H9 (cell line): ENCODE measurements at regions not wholly inside any gene's neighbourhood (a gene's known extent, or its start where the extent isn't known, plus 50 kb on each side); places are given as distances from the start of the nearest gene placed in this dataset.

Experiments
- DNase-seq: peaks from one replicate; pipeline ENCODE4 v3.0.0-alpha.2; 2017
- H2AFZ ChIP-seq: one replicate; pipeline ENCODE4 v1.6.1; 2013; ENCODE audit warnings: mild to moderate bottlenecking, low read length, control low read depth, moderate library complexity
- H2AK5ac ChIP-seq: 2 replicates; pipeline ENCODE4 v1.6.1; 2013; ENCODE audit warnings: low read length, control low read depth, mixed read lengths; ENCODE audit not compliant: insufficient read length
- H2BK120ac ChIP-seq: one replicate; pipeline ENCODE4 v1.6.1; 2013; ENCODE audit warnings: low read depth, mild to moderate bottlenecking, low read length, control low read depth, inconsistent platforms; ENCODE audit not compliant: poor library complexity, severe bottlenecking
- H2BK12ac ChIP-seq: 2 replicates; pipeline ENCODE4 v1.6.1; 2013; ENCODE audit warnings: low read length, control low read depth, mixed read lengths, low read depth; ENCODE audit not compliant: insufficient read length
- H2BK15ac ChIP-seq: 2 replicates; pipeline ENCODE4 v1.6.1; 2013; ENCODE audit warnings: low read depth, low read length, control low read depth
- H2BK20ac ChIP-seq: one replicate; pipeline ENCODE4 v1.6.1; 2013; ENCODE audit warnings: low read depth, mild to moderate bottlenecking, low read length, control low read depth, inconsistent platforms; ENCODE audit not compliant: poor library complexity, severe bottlenecking
- H2BK5ac ChIP-seq: 2 replicates; pipeline ENCODE4 v1.6.1; 2013; ENCODE audit warnings: low read length, control low read depth, mixed read lengths; ENCODE audit not compliant: insufficient read length
- H3K14ac ChIP-seq: 2 replicates; pipeline ENCODE4 v1.6.1; 2013; ENCODE audit warnings: low read length, control low read depth; ENCODE audit not compliant: insufficient read depth
- H3K18ac ChIP-seq: 2 replicates; pipeline ENCODE4 v1.6.1; 2013; ENCODE audit warnings: low read depth, mild to moderate bottlenecking, mixed read lengths, low read length, control low read depth; ENCODE audit not compliant: insufficient read length
- H3K23ac ChIP-seq: 2 replicates; pipeline ENCODE4 v1.6.1; 2013; ENCODE audit warnings: low read length, control low read depth, mixed read lengths, low read depth; ENCODE audit not compliant: insufficient read length
- H3K23me2 ChIP-seq: 2 replicates; pipeline ENCODE4 v1.6.1; 2013; ENCODE audit warnings: low read depth, mild to moderate bottlenecking, mixed read lengths, low read length, control low read depth; ENCODE audit not compliant: insufficient read length, poor library complexity, severe bottlenecking
- H3K27ac ChIP-seq: 2 replicates; pipeline ENCODE4 v1.5.1; 2013; ENCODE audit warnings: low read length, control low read depth, mixed read lengths, low read depth; ENCODE audit not compliant: insufficient read length
- H3K27me3 ChIP-seq: 2 replicates; pipeline ENCODE4 v1.6.1; 2013; ENCODE audit warnings: low read length, control low read depth, inconsistent platforms; ENCODE audit not compliant: insufficient read depth
- H3K4ac ChIP-seq: 2 replicates; pipeline ENCODE4 v1.6.1; 2013; ENCODE audit warnings: low read depth, mild to moderate bottlenecking, control low read depth, inconsistent platforms, low read length, moderate library complexity
- H3K4me1 ChIP-seq: 2 replicates; pipeline ENCODE4 v1.6.1; 2013; ENCODE audit warnings: low read length, control low read depth, inconsistent platforms; ENCODE audit not compliant: insufficient read depth
- H3K4me2 ChIP-seq: 2 replicates; pipeline ENCODE4 v1.6.1; 2013; ENCODE audit warnings: low read length, control low read depth, mixed read lengths; ENCODE audit not compliant: insufficient read length, insufficient read depth
- H3K56ac ChIP-seq: 2 replicates; pipeline ENCODE4 v1.6.1; 2013; ENCODE audit warnings: low read depth, mild to moderate bottlenecking, mixed read lengths, low read length, control low read depth; ENCODE audit not compliant: insufficient read length
- H3K79me1 ChIP-seq: 2 replicates; pipeline ENCODE4 v1.6.1; 2013; ENCODE audit warnings: low read depth, mild to moderate bottlenecking, moderate library complexity, low read length, control low read depth, inconsistent platforms; ENCODE audit not compliant: insufficient read depth, poor library complexity, severe bottlenecking
- H3K79me2 ChIP-seq: 2 replicates; pipeline ENCODE4 v1.6.1; 2013; ENCODE audit warnings: low read length, control low read depth, inconsistent platforms; ENCODE audit not compliant: insufficient read depth
- H3K9ac ChIP-seq: 2 replicates; pipeline ENCODE4 v1.6.1; 2013; ENCODE audit warnings: low read length, control low read depth, mixed read lengths; ENCODE audit not compliant: insufficient read length; ENCODE audit errors: extremely low read depth
- H3K9me3 ChIP-seq: one replicate; pipeline ENCODE4 v1.6.1; 2013; ENCODE audit warnings: low read depth, low read length, inconsistent platforms; ENCODE audit not compliant: control insufficient read depth
- H3T11ph ChIP-seq: one replicate; pipeline ENCODE4 v1.6.1; 2013; ENCODE audit warnings: mild to moderate bottlenecking, low read length, control low read depth, inconsistent platforms
- H4K20me1 ChIP-seq: one replicate; pipeline ENCODE4 v1.6.1; 2013; ENCODE audit not compliant: control insufficient read depth, insufficient read length, insufficient read depth
- H4K5ac ChIP-seq: 2 replicates; pipeline ENCODE4 v1.6.1; 2013; ENCODE audit warnings: low read depth, mild to moderate bottlenecking, mixed read lengths, low read length, control low read depth; ENCODE audit not compliant: insufficient read length
- H4K8ac ChIP-seq: replicated peaks from 2 replicates; pipeline ENCODE4 v1.6.1; 2013; ENCODE audit warnings: low read length, control low read depth, mixed read lengths, low read depth; ENCODE audit not compliant: insufficient read length
- H4K91ac ChIP-seq: 2 replicates; pipeline ENCODE4 v1.6.1; 2013; ENCODE audit warnings: low read depth, mild to moderate bottlenecking, moderate library complexity, mixed read lengths, low read length, control low read depth; ENCODE audit not compliant: insufficient read length
- H3K27ac Mint-ChIP-seq, 3 experiments: 2 replicates in 2 of 3; 3 replicates in 1 of 3; pipeline ENCODE4 v1.8.0; 2020 to 2021; ENCODE audit warnings: mixed read lengths in 3 of 3, mild to moderate bottlenecking in 1 of 3, moderate library complexity in 1 of 3
- H3K27me3 Mint-ChIP-seq: 2 replicates; pipeline ENCODE4 v1.8.0; 2021; ENCODE audit warnings: low read depth, mild to moderate bottlenecking, moderate library complexity, mixed read lengths
- H3K36me3 Mint-ChIP-seq, 3 experiments: 2 replicates in 2 of 3; 3 replicates in 1 of 3; pipeline ENCODE4 v1.8.0; 2020 to 2021; ENCODE audit warnings: low read depth in 3 of 3, mixed read lengths in 3 of 3; ENCODE audit not compliant: insufficient read depth in 1 of 3
- H3K4me1 Mint-ChIP-seq, 2 experiments: 2 replicates each; pipeline ENCODE4 v1.8.0; 2020; ENCODE audit warnings: mixed read lengths in 2 of 2
- H3K4me3 Mint-ChIP-seq, 2 experiments: 2 replicates in 1 of 2; 3 replicates in 1 of 2; pipeline ENCODE4 v1.8.0; 2020 to 2021; ENCODE audit warnings: mild to moderate bottlenecking in 2 of 2, mixed read lengths in 2 of 2, moderate library complexity in 1 of 2
- H3K9me3 Mint-ChIP-seq, 2 experiments: 2 replicates in 1 of 2; 3 replicates in 1 of 2; pipeline ENCODE4 v1.8.0; 2020; ENCODE audit warnings: mild to moderate bottlenecking in 2 of 2, mixed read lengths in 2 of 2, moderate library complexity in 1 of 2
- CTCF ChIP-seq: fragments of 200-600 bp; sonication (generic); conservative IDR thresholded peaks from 3 replicates; pipeline ENCODE4 v1.8.0; 2021; ENCODE audit warnings: antibody characterized with exemption, mild to moderate bottlenecking
- WGBS: extraction: QIAGEN DNeasy Blood & Tissue Kit; methylation state at CpG from one replicate; pipeline ENCODE4 v1.1.7; 2013; ENCODE audit warnings: missing lambda C conversion rate, low lambda C conversion rate, mixed read lengths; ENCODE audit not compliant: insufficient read length; ENCODE audit errors: extremely low coverage; 5-methylcytosine and 5-hydroxymethylcytosine counted together

- H3K23ac ChIP-seq = no peak overlapping the region
- H3T11ph ChIP-seq = no peak overlapping the region
- no peak overlapping the region for H2BK5ac ChIP-seq
- no CpG with 5 or more reads among the region's 5 CpGs for WGBS
- no peak overlapping the region for H3K56ac ChIP-seq
- no peak for TF ChIP-seq CTCF
- H3K18ac ChIP-seq = no peak overlapping the region
- Mint-ChIP-seq H3K4me1 (peaks cover 4 to 6% of the 10 kb centered on the region in 2 experiments; a peak in 2 of 4 replicates), H3K27ac (no peak overlapping the region), H3K36me3 (peaks cover 0 to 7% (median 0%) of the 10 kb centered on the region in 3 experiments; a peak in 2 of 7 replicates), H3K9me3 (peaks cover 2 to 5% of the 10 kb centered on the region in 2 experiments), H3K4me3 (no peak overlapping the region), H3K27me3 (no peaks in the 10 kb centered on the region)
- H2BK20ac ChIP-seq = no peak overlapping the region
- no peak overlapping the region for H2AFZ ChIP-seq
- no peak overlapping the region for H3K14ac ChIP-seq
- H2BK12ac ChIP-seq = no peak overlapping the region
- no peak overlapping the region for H3K4me2 ChIP-seq
- no peak overlapping the region for H2BK15ac ChIP-seq
- no peak for DNase-seq
- no peaks in the 10 kb centered on the region for H3K9me3 ChIP-seq
- H3K27me3 ChIP-seq = no peaks in the 10 kb centered on the region
- H4K20me1 ChIP-seq = peaks cover 2% of the 10 kb centered on the region
- H4K91ac ChIP-seq = no peak overlapping the region
- no peak overlapping the region for H2AK5ac ChIP-seq
- H3K79me1 ChIP-seq = no peaks in the 10 kb centered on the region
- no peak overlapping the region for H3K4ac ChIP-seq
- no peak overlapping the region for H3K9ac ChIP-seq
- H3K23me2 ChIP-seq = no peaks in the 10 kb centered on the region
- H3K4me1 ChIP-seq = no peaks in the 10 kb centered on the region
- H3K27ac ChIP-seq = no peak overlapping the region
- H4K5ac ChIP-seq = no peak overlapping the region
- no peaks in the 10 kb centered on the region for H3K79me2 ChIP-seq
- H4K8ac ChIP-seq = no peak overlapping the region
- H2BK120ac ChIP-seq = no peak overlapping the region
Observed at GRCh38 chr13:31675440-31675953, 63.8 kb upstream of the RXFP2 start.
